HFFc6 (cell line): ENCODE measurements at regions not wholly inside any gene's neighbourhood (a gene's known extent, or its start where the extent isn't known, plus 50 kb on each side); places are given as distances from the start of the nearest gene placed in this dataset.

Experiments
- DNase-seq: peaks from one replicate; pipeline ENCODE4 v3.0.0-alpha.2; 2018
- H3K27ac Mint-ChIP-seq: 2 replicates; pipeline ENCODE4 v1.8.0; 2020; ENCODE audit warnings: mild to moderate bottlenecking, mixed read lengths
- H3K27me3 Mint-ChIP-seq: 2 replicates; pipeline ENCODE4 v1.8.0; 2021; ENCODE audit warnings: mild to moderate bottlenecking, moderate library complexity, mixed read lengths; ENCODE audit not compliant: insufficient read depth
- H3K36me3 Mint-ChIP-seq: 2 replicates; pipeline ENCODE4 v1.8.0; 2021; ENCODE audit warnings: low read depth, mixed read lengths
- H3K4me1 Mint-ChIP-seq: 2 replicates; pipeline ENCODE4 v1.8.0; 2020; ENCODE audit warnings: low read depth, mixed read lengths
- H3K4me3 Mint-ChIP-seq: 2 replicates; pipeline ENCODE4 v1.8.0; 2020; ENCODE audit warnings: mild to moderate bottlenecking, moderate library complexity, mixed read lengths
- H3K9me3 Mint-ChIP-seq: 2 replicates; pipeline ENCODE4 v1.8.0; 2020; ENCODE audit warnings: mild to moderate bottlenecking, mixed read lengths
- TF ChIP-seq, protein P1 (sequence below): fragments of 200-600 bp; sonication (generic); IDR thresholded peaks from 2 replicates; pipeline ENCODE4 v1.5.0; 2021; ENCODE audit warnings: antibody characterized with exemption, mild to moderate bottlenecking

DNA sequence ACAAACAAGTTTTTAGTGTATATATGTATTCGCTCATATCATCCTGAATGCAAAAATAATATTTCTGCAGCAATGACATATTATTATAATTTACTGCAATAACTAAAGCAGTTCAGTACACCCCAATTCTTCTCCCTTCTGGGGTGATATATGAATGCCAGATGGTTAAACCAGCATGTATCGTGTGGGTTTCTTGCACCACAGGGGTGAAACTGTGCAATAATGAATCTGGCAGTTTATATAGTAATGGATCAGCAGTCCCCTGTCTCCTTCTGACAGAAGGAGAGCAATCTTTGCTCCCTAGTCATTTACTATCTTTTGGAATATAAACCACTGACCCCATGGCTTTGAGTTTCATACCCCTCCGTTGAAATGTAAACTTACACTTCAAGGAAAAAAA, 228.6 kb upstream of the KLHL1 start:
- Mint-ChIP-seq H3K27ac (no peak overlapping the region), H3K27me3 (no peaks in the 10 kb centered on the region; the same call in 1 of the 2 replicates), H3K36me3 (no peaks in the 10 kb centered on the region), H3K4me1 (no peaks in the 10 kb centered on the region), H3K9me3 (peaks cover 39% of the 10 kb centered on the region), H3K4me3 (no peak overlapping the region)
- TF ChIP-seq, protein P1, sequence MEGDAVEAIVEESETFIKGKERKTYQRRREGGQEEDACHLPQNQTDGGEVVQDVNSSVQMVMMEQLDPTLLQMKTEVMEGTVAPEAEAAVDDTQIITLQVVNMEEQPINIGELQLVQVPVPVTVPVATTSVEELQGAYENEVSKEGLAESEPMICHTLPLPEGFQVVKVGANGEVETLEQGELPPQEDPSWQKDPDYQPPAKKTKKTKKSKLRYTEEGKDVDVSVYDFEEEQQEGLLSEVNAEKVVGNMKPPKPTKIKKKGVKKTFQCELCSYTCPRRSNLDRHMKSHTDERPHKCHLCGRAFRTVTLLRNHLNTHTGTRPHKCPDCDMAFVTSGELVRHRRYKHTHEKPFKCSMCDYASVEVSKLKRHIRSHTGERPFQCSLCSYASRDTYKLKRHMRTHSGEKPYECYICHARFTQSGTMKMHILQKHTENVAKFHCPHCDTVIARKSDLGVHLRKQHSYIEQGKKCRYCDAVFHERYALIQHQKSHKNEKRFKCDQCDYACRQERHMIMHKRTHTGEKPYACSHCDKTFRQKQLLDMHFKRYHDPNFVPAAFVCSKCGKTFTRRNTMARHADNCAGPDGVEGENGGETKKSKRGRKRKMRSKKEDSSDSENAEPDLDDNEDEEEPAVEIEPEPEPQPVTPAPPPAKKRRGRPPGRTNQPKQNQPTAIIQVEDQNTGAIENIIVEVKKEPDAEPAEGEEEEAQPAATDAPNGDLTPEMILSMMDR = no peak
- DNase-seq = no peak

DNA sequence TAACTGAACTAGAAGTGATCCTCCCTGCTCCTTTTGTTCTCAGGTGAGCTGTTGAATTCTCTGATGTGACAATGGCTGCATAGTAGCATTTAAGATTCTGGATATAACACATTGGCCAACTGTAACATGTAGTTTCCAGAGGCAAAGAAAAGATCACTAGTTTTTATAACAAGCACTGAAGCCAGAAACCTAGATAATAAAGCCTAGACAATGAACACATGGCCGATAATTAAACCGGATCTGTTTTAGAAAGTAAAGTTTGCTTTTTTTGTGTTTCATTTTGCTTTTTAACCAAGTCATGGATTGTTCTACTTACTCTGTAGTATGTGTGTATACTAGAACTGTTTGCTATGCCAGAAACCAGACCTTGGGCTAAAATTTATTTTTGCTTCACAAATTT, 225.5 kb upstream of the KLHL1 start:
- H3K36me3 Mint-ChIP-seq = no peaks in the 10 kb centered on the region
- TF ChIP-seq, protein P1 = no peak
- peaks cover 30% of the 10 kb centered on the region for H3K9me3 Mint-ChIP-seq
- no peak overlapping the region for H3K27ac Mint-ChIP-seq
- no peaks in the 10 kb centered on the region for H3K4me1 Mint-ChIP-seq
- DNase-seq = no peak
- no peak overlapping the region for H3K4me3 Mint-ChIP-seq
- no peaks in the 10 kb centered on the region; the same call in 1 of the 2 replicates for H3K27me3 Mint-ChIP-seq

DNA sequence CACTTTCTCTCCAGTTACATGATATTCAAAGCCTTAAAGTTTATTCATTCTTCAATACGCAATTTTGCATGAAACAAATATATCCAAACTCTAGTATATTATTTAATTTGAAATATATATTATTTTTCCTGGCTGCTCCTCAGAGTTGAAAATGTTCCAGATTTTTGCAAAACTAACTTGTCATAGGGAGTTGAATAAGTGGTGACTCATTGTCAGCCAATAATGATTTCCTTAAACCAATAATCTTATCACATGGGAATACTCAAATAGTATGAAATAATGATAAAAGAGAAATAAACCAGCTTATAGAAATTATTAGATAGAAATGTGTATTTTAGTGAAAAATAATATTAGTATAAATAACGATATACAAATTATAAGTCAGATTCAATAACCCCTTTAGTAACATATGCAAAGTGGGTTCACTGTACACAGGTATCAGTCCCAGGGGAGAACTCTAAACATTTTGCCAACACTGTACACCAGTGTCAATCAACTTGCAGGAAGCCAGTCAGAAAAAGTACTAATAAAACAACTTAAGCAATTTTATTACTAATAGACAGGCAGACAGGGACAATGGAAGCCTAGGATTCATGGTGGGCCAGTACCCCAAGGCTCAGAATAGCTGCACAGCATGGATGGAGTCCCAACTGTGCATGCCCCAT, 222.6 kb upstream of the KLHL1 start:
- no peaks in the 10 kb centered on the region; the same call in 1 of the 2 replicates for H3K27me3 Mint-ChIP-seq
- no peaks in the 10 kb centered on the region for H3K4me1 Mint-ChIP-seq
- TF ChIP-seq, protein P1 = no peak

DNA sequence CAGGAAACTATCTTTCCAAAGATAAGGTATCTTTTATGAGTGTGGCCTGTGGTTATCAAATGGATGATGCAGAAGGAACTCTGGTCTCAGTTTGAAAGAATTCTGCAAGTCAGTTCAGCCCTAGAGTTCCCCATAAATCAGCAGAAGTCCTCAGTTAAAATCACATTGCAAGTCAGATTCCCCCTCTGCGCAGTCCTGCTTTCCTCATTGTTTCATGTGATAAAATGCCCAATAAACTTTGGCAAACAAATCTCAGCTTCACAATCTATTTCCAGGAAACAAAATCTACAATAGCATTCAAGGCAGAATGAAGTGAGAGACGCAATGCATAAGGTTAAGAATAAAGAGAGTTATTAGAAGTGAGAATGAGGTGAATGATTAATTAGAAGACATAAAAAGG, 216.3 kb upstream of the KLHL1 start:
- TF ChIP-seq, protein P1 = no peak
- no peaks in the 10 kb centered on the region for H3K4me1 Mint-ChIP-seq
- no peaks in the 10 kb centered on the region for H3K27me3 Mint-ChIP-seq
- DNase-seq = no peak
- H3K9me3 Mint-ChIP-seq = peaks cover 44% of the 10 kb centered on the region
- H3K36me3 Mint-ChIP-seq = no peaks in the 10 kb centered on the region
- H3K27ac Mint-ChIP-seq = no peak overlapping the region
- H3K4me3 Mint-ChIP-seq = no peak overlapping the region

More for the DNA sequence above, 222.6 kb upstream of the KLHL1 start:
- no peak overlapping the region for H3K27ac Mint-ChIP-seq
- no peak for DNase-seq
- H3K4me3 Mint-ChIP-seq = no peak overlapping the region
- peaks cover 45% of the 10 kb centered on the region for H3K9me3 Mint-ChIP-seq
- H3K36me3 Mint-ChIP-seq = no peaks in the 10 kb centered on the region

DNA sequence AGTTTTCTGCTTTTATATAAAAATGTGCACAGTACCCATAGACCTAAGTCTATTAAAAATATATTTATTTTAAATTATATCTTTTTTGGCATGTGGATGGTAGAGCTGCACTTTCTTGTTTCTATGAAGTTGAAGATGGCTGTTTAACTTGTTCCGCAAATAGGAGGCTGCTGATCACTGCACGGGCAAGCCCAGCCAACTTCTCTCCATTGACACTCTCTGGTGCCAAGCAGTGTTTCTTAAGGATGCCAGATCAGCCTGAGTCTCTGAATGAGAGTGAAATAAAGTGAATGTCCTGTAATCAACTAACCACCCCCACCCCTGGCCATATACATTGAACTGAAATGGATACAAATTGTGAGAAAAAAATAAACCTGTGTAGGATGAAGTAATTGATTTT, 202.9 kb upstream of the KLHL1 start:
- no peak for DNase-seq
- TF ChIP-seq, protein P1 = no peak
- H3K27ac Mint-ChIP-seq = no peak overlapping the region
- H3K9me3 Mint-ChIP-seq = peaks cover 24% of the 10 kb centered on the region
- no peaks in the 10 kb centered on the region for H3K4me1 Mint-ChIP-seq
- no peaks in the 10 kb centered on the region for H3K36me3 Mint-ChIP-seq
- no peaks in the 10 kb centered on the region for H3K27me3 Mint-ChIP-seq
- no peak overlapping the region for H3K4me3 Mint-ChIP-seq
